ENCODE measurements at regions not wholly inside any gene's neighbourhood (a gene's known extent, or its start where the extent isn't known, plus 50 kb on each side); places are given as distances from the start of the nearest gene placed in this dataset.

DNA sequence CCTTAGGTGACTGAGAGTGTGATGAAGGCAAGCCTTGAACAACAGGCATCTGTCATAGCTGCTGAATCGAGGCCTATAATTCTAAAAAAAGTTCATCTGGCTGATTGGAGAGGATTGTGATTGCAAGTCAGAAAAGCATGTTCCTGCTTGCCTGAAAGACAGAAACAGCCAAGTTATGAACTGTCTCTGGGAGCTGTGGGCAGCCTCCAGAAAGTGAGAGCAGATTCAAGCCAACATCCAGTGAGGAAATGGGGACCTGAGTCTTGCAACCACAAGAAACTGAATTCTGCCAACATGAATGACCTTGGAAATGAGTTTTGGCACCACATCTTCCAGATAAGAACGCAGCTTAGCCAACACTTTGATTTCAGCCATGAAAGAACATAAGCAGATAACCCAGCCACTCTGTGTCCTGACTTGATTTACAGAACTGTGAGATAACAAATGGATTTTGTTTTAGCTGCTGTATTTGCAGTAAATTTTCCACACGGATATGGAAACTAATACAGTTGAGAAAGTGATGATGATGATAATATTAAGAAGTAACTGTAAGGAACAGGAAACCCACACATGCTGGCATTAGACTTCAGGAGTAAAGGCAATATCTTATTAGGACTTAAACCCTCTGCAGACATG, 240.3 kb upstream of the NDST3 start:
- no peak for DNase-seq (ENCODE audit: low spot score)

DNA sequence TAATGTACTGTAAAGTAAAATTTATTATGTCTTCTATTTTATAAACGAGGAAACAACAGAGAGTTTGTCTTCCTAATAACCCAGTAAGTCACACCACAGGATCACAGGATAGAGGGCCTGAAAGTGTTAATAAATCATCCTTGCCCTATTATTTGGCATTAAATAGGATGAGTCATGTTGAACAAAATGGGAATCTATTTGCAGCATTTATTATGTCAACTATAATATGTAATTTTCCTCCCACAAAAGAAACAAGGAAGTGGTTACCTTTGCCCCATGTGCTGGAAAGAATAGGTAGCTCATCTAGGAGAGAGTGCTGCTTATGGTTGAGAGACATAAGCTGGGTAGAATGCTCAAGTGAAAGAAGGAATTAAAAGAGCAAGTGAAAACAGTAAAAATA, 237.6 kb upstream of the NDST3 start:
- DNase-seq (ENCODE audit: low spot score): no peak

DNA sequence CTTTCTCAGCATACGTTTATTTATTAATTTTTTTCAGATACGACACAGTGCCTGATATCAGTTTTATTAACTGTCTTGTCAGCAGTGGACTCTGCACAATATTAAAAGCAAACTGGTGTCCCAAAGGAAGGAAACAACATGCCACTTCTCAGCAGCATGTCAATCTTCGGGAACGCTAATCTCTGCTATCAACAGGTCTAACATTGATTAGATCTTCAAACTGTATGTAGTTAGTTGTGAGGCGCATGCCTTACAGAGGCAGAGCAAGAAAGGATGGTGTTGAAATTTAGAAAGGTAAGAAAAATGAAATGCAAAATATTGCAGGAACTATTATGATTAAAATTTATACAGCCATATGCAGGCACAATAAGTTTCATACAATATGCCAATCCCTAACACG, 233.7 kb upstream of the NDST3 start:
- no peak for DNase-seq (ENCODE audit: low spot score)

DNA sequence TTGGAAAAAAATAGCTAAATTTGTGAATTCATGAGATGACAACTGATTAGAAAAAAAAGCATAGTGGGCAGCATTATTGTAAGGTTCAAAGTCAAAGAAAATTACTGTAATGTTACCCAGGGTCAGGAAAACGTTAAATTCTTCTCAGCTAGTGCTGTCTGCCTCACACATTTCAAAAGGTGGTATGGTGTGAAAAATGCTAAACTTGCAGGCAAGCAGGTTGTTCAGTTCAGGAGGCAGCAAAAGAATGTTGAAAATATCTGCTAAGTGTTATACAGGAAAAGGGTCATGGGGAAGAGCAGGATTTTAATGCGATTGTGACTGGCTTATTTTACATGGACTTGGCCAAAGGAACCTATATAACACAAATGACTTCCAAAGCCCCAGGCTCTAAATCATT, 232.5 kb upstream of the NDST3 start:
- no peak for DNase-seq (ENCODE audit: low spot score)

DNA sequence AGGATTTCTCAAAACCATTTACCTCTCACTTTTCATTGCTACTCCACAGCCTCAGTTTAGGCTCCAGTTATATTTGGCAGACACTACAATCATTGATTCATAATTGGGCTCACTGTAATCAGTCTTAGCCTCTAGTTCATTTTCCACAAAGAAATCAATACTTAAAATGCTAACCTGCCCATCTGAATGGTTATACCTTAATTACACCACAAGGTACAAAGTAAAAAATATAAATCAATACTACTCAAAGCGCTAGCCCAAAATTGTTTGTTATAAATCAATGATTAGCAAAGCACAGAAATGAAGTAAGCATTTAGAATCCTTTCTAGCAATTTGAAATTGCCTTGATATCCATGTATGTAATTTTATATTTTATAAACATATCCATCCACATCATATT, 222.6 kb upstream of the NDST3 start:
- no peak for DNase-seq (ENCODE audit: low spot score)

DNA sequence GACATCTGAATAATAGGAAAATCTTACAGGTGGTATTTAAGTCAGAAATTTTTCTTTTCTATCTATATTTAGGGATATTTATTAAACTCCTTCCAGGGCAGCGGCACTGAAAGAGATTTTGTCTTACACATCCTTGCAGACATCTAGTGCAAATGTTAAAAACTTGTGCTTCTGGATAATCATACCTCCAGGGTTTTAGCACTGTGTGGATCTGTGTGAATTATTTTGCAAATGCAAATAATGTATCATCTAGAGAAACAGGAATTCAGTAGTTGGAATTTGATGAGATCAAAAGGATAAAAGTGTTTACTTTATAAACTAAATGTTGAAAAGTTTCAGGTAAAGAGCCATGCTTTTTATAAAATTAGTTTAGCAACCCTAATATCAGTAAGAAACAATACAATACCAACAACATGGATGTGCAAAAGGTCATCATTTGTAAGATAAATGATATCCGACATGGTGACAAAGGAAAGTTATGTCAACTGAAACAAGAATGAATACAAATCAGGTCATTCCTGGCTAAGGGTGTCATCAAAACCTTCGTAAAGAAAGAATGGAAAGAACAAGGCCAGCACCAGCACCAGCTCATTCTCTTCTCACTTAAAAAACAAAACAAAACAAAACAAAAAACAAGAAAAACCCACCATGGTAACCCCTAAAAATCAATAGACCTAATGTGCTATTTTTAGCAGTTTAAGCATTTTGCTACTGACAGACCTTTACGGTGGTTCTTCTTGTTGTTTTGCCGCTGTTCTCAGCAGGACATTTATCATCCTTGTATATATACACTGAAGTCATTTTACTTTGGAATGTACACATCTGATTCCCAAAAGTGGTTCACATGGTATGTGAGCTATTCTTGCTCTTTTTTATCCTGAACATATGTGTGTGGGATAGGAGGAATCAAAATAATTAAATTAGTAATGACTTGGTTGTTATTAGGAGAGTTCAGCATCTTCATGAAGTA, 219.7 kb upstream of the NDST3 start:
- no peak for DNase-seq (ENCODE audit: low spot score)

DNA sequence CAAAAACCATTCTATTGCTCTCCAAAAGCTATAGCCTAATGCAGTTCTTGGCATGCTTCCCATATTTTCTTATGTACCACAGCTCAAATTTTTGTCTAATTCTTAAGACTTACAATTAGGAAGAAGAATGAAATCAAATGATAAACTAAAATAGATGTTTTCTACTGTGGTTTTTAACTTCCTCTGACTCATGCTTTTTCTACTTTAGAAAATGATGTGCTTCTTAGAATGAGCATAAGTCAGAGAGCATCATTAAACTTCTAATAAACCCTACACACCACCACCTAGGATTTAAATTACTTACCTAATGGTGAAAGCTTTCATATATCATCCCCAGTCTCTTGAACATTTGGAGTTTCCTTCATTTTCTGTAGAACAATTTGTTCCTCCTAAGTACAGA, 217.0 kb upstream of the NDST3 start:
- DNase-seq (ENCODE audit: low spot score): no peak

DNA sequence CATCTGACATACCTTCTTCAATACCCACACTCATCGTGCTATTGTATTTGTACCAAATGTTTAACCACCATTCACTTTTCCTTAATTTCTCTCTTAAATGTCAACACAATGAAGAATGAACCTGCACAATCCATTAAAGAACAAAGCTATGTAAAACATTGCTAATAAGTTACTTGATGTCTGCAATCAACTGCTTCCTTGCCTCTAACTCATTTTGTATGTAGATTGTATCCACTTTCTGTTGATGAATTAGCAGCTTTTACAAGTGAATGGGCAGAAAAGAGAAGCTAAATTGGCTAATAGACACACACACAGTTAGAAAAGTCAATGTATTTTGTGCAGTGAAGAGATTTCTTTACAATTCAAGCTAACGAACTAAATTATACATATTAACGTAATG, 212.5 kb upstream of the NDST3 start:
- no peak for DNase-seq (ENCODE audit: low spot score)

DNA sequence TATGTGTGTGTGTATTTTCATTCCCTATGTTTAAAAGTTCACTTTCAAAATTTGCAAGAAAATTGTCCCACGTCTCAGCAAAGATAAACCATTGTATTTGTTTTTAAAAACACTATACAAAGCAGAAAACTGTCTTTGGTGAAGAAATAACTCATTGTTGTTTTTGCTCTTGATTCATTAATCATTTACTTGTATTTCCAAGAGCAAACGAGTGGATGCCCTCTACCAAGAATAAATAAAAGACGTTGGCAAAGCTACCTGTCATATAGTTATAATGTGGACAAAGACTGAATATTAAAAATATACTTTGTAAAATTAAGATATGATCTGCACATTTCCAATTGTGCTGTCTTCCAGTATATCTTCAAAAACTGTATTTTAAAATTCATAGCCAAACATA, 210.9 kb upstream of the NDST3 start:
- no peak for DNase-seq (ENCODE audit: low spot score)

DNA sequence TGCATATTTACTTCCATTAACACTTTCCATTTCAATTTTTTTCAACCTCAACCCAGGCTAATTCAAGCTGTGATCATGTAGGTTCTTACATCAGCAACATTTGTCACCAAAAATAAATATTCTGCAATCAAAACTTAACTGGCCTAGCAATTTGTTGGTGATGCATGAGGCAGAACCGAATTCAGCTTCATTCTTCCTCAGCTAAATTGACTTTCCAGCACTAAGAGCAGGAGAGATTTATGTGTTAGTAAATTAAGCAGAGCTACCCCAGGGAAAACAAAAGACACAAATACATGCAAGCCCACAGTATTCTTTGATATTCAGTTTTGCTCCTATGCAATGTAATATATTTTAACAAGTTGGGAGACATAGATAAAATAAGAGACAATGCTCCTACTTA, 208.7 kb upstream of the NDST3 start:
- no peak for DNase-seq (ENCODE audit: low spot score)

DNA sequence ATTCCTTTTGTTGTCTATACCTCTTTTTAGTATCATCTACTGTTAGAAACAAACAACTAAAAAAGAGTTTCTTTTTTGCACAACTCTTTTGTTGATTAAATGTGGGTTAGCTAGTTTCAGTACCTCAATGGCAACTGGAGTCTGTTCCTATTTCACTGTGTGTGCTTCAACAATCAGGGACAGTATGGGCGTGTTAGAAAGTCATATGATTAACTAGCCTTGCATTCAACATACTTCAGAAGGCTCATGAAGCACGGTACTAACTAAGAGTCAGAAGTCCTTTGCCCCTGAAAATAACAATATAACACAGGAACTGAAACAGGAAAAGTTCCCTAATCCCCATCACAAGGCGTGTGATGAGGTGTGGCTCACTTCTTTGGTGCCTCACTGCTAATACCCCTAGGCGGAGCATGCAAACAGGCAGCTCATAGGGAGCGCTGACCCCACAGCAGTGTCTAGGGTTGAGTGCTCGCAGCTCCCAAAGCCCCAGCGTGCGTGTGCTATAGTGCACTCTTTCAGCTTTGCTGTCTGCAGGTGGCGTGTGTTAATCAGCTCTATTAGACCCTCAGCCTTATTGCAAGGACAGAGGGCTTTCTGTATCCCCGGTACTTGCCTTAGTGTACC, 203.1 kb upstream of the NDST3 start:
- DNase-seq (ENCODE audit: low spot score): no peak

DNA sequence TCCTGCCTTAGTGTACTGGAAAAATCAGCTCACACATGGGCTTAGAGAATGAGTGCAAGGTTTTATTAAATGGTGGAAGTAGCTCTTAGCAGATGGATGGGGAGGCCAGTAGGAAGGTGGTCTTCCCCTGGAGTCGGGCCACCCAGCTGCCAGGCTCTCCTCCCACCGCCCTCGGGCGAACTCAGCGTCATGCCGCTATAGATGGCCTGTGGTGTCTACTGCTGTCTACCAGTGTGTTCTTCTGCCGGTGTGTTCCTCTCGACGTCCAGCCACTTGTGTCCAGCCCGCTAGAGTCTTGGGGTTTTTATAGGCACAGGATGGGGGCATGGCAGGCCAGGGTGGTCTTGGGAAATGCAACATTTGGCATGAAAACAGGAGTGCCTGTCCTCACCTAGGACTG, 198.7 kb upstream of the NDST3 start:
- no peak for DNase-seq (ENCODE audit: low spot score)

DNA sequence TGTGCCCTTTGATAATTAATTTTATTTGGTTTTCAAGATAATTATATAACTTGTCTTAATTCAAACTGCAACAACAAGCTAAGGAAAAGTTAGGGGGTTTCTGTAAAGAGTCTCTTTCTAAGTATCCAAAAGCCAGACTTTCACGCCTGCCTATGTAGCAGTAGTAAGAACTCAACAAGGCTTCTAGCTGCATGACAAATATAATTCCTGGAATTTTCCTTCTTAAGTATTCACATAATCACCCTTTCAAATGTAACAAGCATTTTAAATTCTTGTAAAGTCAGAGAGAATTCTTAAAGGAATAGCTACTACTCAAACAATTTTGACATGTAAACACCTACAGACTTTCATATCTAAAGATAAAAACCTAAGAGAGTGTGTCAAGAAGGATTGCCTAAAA, 189.7 kb upstream of the NDST3 start:
- no peak for DNase-seq (ENCODE audit: low spot score)

DNA sequence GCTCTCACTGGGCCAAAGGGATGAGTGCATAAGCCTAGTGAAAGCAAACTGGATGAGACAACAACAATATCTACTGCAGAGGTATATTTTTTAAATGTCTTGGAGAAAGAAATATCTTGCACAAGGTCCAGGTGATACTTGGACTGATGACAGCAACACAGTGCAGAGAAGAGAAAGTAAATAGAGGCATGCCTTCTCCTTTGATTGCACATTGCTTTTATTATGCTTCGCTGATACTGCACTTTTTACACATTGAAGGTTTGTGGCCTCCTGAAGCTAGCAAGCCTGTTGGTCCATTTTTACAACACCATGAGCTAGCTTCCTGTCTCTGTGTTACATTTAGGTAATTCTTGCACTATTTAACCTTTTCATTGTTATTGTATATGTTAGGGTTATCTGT, 189.0 kb upstream of the NDST3 start:
- no peak for DNase-seq (ENCODE audit: low spot score)

DNA sequence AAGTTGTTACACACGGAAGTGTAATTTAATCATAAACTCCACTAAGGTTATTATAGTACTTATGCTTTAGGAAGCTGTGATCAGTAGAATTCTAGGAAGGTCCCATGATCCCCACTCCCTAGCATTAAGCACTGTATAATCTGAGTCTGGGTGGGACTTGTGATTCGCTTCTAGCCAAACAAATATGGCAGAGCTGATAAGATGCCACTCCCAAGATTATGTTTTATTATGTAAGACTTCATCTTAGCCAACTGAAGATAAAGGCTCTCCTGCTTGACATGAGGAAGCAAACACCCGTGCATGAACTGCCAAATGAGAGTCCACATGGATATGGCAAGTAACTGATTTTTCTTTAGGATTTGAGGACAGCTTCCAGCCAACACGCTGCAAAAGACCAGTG, 186.4 kb upstream of the NDST3 start:
- DNase-seq (ENCODE audit: low spot score): no peak

DNA sequence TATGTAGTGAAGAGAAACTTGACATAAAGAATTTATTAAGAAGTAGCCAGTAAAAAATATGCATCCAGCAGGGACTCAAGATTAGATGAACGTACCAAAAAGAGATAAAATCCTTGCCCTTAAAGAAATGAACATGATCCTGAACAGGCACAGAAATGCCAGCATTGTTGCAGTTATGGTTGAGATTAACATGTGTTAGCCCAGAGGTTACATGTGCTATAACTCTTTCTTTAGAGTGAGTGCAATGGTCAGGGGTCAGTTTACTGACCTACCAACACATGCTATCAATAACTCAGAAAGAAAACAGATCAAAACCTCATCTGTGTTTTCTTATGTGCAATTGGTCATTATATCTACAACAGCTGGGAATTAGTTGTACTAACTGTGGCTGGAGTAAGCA, 166.1 kb upstream of the NDST3 start:
- no peak for DNase-seq (ENCODE audit: low spot score)

DNA sequence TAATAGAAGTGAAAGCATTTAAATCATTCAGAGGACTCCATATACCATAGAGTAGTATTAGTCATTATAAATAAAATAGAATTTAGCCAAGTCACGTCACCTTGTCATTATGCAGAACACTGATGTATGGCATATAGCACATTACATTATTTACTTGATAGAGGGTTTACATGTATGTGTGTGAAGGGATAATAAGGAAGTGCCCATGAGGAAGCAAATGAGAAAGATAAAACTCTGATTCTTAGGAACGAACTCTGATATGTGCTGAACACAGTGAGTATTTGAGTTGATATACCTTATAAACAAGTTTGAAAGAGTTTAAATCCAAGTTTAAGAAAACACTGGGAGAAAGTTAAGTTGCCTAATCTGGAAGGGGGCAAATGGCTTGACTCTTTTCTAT, 160.5 kb upstream of the NDST3 start:
- no peak for DNase-seq (ENCODE audit: low spot score)

DNA sequence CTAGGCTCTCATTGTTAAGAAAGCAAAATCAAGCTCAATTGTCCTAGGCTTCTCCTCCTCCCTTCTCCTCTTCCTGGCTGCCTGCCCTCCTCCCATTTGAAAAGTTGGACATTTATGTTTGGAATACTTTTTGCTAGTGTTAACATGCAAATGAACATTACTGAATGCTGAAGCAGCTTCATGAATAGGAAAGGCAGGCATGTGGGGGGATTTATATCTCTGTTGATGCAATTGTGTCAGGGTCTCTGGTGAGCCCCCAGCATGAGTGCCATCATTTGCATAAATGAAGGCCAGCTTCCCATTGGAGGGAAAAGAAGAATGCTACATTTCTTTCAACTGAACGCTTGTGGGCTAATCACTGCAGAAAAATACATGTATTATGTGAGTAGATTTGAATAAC, 160.1 kb upstream of the NDST3 start:
- no peak for DNase-seq (ENCODE audit: low spot score)

DNA sequence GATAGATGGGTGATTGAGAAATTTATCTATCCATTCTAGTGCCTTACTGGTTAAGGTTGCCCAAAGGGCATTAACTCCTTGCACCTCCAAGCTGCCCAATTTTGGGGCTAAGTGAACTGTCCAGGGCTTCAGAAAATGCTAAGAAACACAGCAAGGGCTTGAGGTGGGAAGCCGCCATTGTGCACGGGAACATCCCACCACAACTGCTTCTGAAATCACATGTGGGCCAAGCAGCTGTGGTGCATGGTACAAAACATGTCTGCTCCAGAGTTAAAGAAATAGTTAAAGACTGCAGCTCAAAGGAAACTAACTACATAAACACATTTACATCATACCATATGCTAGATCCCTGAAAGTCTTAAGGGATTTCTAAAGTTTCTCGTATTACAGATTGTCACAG, 144.3 kb upstream of the NDST3 start:
- DNase-seq (ENCODE audit: low spot score): no peak

DNA sequence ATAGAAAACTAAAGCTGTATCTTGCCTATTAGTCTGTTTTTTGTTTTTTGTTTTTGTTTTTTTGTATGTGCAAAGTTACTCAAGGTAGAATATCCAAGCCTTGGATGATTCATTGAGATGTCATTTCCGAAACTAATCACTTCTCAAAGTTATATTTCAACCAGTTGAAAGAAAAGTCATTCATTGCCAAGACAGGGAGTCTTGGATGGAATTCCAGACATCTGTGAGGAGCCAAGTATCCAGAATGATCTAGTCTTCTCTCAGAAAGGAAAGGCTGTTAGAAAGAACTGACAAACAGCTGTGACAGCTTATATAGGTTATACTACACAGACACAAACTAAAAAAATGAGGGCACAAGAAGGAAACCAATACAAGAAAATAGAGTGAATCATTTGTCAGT, 141.1 kb upstream of the NDST3 start:
- DNase-seq (ENCODE audit: low spot score): no peak

DNA sequence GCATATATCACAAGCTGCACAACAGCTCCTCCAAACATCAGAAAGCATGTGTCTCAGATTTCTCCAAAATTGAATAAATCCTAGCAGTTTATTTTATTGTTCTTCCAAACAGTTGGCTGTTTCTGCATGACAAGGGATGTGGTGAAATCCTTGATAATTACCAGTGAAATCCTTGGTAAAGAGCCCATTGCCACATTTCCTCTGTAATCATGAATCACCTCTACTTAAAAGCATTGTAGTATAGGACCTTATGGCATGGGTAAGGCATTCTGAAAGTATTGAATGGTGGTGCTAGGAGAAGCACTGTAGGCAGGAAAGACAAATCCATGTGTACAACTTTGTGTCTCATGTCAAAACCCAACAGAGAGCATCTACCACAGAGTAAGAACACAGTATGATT, 135.8 kb upstream of the NDST3 start:
- no peak for DNase-seq (ENCODE audit: low spot score)

DNA sequence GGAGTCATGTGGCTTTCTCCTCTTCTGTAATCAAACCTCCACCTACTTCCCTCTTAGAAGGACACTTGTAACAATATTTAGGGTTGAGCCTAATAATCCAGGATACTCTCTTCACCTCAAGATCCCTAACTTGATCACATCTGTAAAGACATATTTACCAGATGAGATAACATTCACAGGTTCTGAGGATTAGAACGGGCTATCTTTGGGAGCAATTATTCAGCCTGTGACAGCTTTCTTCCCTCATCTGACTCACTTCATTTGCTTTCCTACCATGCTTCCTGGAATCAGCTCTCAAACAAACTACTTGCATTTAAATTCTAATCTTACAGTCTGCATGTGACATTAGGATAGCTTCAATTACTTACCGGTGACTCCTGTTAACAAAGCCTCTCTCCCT, 133.5 kb upstream of the NDST3 start:
- no peak for DNase-seq (ENCODE audit: low spot score)

DNA sequence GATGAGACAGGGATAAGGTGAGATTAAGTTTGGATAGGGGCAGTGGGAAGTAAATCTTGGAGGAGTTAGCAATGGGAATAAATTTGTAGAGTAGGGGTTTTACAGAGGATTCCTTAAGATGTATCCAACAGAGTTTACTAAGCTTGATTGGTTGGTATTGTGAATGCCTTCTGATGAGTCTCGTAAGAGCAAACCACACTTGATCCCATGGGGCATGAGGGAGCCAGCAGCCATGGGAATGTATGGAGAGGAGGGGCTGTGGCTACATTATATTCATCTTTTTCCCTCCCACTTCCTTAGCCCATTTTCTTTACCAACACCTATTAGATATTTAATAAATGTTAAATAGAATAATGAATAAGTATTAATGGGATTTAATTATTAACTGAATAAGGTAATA, 126.6 kb upstream of the NDST3 start:
- DNase-seq (ENCODE audit: low spot score): no peak
